EH (cell line): ENCODE measurements at regions not wholly inside any gene's neighbourhood (a gene's known extent, or its start where the extent isn't known, plus 50 kb on each side); places are given as distances from the start of the nearest gene placed in this dataset.

Experiments used
- DNase-seq: peaks from one replicate; pipeline ENCODE4 v3.0.0-alpha.2; 2015; ENCODE audit warnings: low read depth

DNA sequence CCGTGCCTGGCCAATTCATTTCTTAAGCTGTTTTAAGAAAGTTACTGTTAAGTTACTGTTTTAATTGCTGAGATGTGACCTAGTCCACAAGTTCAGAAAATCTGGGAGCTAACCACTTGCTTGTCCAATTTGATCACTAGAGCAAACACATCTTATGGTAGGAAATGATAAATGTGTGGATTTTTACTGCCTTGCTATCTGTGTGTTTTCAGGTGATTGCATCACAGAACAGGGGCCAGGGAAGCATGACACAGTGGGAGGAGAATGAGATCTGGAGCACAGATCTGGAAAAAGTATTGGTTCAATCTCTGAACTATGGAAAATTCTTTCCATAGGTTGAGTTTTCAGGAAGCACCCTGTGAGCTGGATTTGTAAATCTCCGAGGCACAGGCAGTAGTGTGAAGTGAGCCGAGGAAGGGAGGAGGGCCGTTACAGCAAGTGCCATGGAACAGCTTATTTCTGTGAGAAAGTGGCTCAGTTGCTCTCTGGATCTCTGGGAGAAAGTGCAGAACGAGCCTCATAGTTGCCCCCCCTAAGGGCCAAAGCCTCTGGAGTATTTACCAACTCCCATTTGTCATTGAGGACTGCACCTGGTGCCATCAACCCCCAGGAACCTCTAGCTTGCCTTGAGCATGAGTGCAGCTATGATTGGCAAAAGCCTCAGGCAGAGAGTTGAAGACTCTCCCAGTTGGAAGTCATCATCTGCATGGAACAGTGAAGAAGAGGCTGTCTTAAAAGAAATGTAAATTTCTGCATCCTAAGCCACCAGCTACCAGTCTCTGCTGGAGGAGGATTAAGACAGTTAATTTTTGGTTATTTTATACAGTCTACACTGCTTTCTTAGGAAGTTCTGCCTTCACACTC lies 161.8 kb upstream of the CLINT1 start:
- DNase-seq: no peak

DNA sequence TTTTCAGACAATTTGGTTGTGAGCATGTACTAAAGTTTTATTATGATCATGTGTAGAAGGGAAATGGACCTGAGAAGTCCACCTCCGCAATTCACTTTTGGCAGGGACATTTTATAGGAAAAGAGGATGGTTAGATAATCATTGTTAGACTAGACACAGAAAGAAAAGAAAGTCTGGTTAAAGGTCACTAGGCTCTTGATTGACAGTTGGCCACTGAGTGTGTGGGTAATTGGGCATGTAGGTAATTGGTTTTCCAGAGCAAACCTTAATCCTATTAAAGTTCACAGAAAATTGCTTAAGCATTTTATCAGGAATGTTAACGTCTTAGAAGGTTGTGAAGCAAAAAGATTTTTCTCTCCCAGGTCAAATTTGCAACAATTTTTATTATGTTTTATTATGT lies 158.5 kb upstream of the CLINT1 start:
- DNase-seq: no peak

DNA sequence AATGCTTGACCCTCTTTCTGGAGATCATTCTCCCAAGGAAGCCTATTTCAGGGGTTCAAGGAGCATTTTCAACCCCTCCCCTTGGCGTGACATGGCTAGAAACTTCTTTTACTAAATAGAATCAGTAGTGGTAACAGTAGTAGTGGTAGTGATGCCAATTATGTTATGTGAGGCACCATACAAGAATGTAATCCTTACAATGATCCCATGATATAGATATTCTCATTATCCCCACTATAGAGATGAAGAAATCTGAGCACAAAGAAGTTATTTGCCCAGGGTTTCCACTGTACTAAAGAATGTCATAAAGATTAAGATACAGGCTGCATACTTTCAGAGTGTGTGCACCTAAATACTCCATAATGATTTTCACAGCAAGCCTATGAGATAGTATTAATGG lies 155.4 kb upstream of the CLINT1 start:
- no peak for DNase-seq

DNA sequence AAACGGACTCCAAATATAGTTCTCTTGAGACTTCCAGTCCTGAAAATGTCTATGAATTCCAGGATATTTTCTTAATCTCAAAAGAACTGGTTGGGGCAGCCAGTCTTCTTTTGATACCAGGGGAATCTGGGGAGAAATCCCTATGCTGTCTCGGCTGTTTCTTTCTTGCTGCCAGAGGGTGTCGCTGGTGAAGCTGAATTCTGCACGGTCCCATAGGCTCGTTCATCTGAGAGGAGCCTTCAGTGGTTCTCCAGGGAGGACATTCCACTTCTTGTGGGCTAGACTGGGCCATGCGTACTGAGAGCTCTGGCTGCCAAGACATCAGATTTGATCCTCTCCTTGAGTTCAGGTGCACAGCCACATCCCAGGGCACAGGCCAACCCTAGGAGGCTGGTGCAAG lies 155.0 kb upstream of the CLINT1 start:
- DNase-seq: peak; percentile 36

DNA sequence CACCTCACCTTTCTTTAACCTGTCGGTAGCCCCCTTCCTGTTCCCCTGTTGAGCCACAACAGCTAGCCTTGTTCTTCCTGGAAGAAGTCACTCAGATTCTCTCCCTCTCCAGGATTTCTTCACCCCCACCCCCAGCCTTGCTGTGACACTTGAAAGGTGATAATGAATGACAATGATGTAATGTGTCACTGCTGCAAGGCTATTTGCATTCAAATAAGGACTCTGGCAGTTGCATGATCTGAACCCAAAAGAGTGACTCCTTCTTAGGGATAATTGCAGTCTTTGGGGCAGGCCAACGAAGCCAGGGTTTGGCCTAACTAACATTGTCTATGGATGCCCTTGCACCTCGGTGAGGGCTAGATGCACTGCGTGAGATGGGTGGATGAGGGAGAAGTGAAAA lies 154.4 kb upstream of the CLINT1 start:
- no peak for DNase-seq

DNA sequence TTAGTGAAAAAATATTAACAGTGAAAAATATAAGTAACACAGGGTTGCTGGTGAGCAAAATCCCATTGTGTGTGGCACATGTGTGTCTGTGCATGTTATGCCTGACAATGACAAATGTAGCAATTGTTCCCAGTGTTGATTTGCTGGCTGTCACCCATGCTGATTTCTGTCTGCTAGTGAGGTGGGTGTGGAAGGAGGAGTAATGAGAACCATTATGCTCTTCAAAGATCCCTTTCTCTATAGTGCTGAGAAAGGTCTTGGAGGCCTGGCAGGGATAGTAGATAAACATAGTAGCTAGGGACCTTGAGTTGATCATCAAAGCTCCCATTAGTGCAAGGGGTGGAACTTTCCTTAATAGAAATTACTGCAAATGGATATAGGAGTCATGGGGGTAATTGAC lies 152.5 kb upstream of the CLINT1 start:
- DNase-seq: no peak

DNA sequence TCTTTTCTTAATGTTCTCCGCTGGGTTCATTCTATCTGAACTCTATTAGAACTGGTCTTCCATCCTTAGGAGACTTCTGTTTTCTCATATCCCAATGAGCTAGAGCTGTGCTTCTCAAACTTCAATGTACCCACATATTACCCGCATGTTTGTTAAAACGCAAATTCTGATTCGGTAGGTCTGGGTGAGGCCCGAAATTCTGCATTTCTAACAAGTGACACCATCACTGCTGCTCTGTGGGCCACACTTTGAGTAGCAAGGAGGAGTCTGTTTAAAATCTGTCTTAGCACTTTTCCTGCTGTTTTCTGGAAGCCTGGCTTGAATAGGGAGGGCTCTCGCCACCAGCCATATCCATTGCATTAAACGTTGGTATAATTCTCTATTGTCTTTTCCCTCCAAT lies 151.9 kb upstream of the CLINT1 start:
- no peak for DNase-seq

DNA sequence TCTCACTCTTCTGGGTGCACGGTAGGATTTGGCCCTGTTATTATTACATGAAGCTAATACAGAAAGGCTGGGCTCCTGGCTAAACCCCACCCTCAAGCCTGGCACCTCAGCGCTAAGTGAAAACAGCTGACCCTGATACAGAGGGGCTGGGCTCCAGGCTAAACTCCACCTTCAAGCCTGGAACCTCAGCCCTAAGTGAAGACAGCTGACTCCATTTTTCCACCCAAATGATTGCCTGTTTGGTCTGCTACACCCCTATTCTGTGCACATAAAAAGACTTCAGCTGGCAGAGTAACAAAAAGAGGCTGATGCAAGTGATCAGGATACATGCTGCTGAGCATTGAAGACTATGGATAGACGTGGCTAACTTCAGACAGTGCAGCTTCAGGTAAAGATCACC lies 148.4 kb upstream of the CLINT1 start:
- DNase-seq: no peak

DNA sequence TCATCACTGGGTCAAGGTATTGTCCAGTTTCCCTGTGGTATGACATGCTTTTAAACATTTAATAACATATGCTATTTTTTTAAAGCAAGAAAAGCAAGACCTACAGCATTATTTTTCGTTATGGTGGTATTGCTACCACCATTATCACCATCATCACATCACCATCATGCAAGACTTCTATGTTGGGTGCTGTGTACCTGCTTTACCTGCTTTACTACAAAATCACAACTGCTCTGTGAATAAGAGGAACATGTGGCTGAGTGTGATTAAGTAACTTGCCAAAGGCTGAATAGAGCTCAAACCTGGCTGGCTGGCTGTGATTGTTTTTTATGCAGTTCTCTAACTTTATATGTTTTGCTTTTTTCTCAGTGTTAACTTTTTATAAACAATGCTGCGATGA lies 140.8 kb upstream of the CLINT1 start:
- DNase-seq: no peak

DNA sequence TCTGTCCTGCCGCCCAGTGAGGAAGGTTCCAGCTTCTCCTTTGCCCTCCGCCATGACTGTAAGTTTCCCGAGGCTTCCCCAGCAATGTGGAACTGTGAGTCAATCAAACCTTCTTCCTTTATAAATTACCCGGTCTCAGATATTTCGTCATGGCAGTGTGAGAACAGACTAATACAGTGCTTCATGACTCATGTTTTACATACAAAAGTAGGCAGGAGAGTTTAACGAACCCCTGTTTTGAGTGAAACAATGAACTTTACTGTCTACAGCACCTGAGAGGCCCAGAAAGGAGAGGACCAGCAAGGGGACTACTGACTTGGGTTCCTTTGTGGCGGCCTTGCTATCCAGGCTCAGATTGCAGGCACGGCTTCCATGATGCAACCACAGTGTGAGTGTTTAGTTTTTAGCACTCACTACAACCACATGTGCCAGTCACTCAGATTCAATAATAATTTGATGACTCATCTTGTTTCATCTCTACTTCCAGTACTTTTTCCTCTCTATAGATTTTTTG lies 139.1 kb upstream of the CLINT1 start:
- peak; percentile 10 for DNase-seq

DNA sequence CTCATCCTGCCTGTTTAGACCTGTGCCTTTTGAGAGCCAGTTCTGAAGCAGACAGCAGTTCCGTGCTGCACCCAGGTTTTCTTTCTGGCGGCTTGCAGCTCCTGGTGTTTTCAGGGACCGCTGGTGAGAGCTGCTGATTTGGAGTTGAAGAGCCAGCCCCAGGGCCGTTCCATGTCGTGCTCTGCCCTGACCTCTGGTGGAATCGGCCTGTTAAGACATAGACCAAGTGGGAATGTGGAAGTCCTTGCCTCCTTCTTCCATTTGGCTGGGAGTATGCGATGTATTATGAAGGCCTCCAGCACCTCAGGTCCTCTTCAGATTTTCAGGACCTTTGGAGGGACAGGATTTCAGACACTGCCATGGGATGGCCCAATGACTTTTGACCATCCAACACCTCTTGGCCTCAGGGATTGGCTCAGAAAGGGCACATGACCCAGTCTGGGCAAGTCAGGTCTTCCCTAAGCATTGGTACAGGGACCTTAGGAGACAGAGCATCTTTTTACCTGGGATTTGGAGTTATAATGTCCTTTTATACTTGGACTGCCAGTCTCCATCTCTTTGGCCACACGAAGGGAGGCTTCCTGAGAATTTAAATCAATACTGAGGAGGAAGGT lies 136.1 kb upstream of the CLINT1 start:
- DNase-seq: peak; percentile 63

DNA sequence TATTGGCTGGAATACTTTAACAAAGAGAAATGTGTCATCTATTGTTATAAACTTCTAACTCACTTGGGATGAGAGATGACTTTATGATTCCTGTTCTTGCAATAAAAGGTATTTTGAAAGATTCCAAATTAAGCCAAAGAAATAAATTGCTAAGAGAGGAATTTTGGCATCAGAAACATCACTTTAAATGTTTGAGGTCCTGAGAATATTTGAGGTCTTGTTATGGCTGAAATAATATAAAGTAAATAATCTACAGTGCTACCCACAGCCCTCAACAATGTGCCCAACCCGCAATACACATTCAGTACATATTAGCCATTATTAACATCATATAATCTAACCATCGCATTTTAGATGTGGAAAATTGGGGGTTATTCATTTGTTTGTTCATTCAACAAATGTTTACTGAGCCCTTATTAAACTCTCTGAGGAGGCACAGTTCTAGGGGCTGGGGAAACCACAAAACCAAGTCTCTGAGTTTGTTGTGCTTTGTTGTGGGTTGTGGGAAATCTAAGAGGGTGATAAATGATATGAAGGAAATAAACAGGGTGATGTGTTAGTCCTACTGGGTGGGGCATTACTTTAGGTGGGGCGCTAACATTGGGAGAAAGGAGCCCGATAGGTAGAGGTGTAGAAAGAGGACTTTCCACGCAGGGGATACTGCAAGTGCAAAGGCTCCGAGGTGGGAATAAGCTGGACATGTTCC lies 135.2 kb upstream of the CLINT1 start:
- DNase-seq: no peak

DNA sequence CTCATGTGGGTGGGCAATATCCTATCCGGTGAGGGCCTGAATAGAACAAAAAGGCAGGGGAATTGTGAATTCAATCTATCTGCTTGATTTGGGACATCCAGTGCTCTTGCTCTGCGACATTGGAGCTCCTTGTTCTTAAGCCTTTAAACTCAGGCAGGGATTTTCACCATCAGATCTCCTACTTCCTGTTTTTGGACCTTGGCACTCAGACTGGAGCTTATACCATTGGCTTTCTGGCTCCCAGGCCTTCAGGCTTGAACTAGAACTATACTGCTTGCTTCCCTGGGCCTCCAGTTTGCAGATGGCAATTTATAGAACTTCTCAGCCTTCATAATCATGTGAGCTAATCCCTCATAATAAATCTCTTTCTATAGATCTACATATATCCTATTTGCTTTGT lies 134.3 kb upstream of the CLINT1 start:
- no peak for DNase-seq

DNA sequence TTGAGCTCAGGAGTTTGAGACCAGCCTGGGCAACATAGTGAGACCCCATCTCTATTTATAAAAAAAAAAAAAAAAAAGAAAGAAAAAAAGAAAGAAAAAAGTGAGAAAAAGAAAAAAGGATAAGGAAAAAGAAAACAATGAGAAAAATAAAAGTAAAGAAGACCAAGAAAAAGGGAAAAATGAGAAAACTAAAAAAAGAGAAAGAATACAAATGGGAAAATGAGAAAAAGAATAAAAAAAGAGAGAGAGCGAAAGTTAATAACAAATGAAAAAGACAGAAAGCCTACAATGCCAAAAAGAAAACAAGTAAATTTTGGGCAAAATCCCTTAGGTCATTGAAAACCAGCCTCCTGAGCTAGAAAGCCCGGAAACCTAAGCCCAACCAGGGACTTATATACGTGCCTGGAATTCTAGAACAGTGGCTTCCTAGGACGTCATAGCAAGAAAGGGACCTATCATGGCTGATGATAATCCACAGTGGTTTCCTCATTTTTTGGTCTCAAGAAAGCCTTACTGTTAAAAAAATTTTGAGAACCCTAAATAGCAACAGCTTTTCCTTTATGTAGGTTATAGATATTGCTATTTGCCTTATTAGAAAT lies 131.7 kb upstream of the CLINT1 start:
- no peak for DNase-seq

DNA sequence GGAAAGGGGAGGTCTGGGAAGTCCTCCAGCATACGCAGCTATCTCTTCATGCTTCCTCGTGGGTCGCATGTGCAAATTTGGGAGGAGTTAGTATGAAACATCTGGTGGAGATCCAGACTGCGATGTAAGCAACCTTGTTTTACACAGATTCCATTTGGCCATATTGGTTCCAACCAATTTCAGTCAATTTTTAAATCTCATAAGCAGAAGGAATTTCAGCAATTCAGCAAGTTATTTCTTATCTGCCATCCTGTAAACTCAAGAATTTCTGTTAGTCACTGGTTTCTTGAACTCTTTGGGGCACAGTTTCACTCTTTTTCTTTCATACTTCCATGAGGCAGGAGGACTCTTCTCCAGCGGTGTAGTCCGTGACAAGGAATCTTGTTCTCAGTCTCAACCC lies 130.4 kb upstream of the CLINT1 start:
- peak; percentile 8 for DNase-seq

DNA sequence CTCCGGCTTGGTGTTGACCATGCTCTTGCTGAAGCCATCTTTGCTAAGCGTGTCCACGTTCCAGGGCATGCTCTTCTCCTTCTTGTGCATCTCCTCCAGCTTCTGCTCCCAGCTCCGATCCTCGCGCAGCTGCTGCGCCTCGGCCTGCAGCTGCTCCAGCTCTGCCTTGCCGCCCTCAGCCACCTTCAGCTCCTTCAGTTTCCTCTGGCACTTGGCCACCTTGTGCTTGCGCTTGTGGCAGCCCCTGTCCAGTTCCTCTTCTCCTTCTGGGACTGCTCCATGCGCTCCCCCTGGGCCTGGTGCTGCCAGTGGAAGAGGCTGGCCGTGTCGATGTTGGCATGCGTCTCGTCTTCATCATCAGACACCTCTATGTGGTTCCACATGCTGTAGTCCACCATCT lies 128.3 kb upstream of the CLINT1 start:
- DNase-seq: no peak

DNA sequence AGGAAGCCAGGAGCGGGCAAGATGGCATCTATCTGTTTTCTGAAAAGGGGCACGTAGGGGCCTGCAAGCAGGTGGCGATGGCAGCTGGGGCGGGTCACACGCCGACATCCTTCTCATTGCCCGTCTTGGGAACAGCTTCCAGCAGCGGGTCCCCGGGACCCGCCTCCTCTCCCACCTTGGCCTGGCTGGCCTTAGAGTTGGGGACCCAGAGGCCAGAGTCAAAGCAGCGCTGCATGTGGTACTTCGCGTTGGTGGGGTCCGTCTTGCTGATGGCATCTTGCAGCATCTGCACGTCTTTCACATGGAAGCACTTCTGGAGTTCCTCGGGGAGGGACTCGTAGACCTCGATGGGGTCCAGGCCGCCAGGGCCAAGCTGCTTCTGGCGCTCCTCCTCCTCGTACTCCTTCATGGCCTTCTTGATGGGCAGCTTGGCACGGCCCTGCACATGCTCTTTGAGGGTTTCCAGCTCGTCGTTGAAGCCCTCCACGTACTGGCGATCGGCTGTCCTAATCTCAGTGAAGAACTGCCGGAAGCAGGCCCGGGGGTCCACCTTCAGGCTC lies 127.6 kb upstream of the CLINT1 start:
- DNase-seq: no peak

DNA sequence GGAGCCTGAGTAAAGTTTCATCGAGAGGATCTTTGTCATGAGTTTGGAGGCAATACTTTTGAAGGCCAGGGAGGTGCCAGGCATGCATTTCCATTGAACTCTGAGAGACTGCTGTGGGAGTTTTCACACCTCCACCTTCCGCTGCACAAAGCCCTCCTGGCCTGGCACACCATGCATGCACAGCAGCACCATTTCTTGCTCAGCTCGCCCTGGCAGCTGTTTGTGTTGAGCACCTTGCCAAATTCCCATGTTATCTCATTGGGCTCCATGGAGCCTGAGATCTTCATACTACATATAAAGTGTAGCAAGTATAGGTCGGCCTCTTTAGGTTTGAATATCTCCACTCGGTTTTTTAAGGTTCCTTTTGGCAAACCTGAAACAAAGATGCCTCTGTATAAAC lies 125.7 kb upstream of the CLINT1 start:
- DNase-seq: no peak

DNA sequence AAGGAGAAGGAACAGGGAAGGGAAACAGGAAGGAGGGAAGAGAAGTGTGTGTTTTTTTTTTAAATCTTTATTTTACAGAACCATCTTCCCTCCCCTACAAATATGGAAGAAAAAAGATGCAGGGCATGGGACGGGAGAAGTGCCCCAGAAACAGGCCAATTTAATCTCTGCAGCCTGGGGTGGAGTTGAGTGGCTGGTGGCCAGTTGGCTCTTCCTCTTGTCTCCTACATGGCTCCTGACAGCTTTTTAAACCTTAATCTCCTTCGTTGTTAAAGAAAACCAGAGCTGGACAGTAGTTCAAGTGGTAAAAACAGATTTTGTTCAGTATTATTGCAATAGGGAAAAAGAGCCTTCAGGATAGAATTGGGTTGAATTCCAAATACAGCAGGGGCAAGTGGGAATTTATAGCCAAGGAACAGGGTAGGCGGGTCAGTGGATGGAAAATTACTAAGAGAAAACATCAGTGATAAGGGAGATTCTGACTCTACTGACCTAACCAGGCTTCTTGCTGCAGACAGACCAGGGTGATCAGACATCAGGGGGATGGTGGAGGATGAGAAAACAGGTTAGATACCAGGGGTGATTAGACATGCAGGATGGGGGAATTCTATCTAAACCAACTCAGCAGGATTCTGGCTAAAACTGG lies 125.1 kb upstream of the CLINT1 start:
- DNase-seq: no peak

DNA sequence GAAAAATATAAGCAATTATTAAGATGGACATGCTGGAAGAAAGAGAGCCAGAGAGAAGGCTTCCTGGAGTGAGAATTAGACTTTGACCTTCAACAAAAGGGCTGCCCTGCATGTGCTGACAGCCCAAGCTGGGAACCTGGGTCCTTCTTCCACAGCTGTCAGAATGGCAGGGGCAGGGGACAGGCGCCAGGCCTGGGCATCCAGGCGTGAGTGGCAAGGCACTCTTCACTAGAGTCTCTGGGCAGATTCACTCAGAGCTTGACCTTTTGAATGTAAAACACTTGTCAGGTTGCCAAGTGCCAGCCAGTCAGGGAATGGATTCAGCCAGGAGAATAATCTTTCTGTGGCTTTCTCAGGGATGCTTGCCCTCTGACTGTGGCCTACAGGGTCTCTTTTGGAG lies 119.1 kb upstream of the CLINT1 start:
- no peak for DNase-seq

DNA sequence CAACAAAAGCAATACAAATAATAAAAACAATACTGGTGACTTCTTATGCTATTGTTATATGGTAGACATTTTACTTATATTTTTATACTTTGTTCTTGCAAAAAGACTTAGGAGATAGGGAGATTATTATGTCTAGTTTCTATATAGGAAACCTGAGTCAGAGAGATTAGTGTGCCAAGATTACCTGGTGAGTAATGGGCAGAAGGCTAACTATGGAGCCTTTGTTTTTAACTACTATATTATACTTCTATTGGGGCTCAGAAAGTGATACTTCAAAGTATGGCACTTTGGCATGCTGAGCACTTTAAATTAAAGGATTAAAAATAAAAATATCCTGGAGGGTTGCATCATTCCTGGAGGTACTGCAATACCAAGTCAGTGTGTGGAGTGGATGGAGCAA lies 117.5 kb upstream of the CLINT1 start:
- DNase-seq: no peak

DNA sequence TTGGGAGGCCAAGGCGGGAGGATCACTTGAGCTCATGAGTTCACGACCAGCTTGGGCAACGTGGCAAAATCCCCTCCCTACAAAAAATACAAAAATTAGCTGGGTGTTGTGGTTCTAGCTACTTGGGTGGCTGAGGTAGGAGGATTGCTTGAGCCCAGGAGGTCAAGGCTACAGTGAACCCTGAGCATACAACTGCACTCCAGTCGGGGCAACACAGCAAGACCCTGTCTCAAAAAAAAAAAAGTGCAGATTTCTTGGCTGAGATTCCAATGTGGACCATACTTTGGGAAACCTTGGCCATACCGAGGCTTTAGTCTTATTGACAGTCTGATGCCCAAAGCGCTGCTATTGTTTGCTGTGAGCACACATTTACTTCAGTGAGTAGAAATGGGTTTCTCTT lies 113.6 kb upstream of the CLINT1 start:
- DNase-seq: no peak
